GM23338 (cell line): ENCODE measurements at regions not wholly inside any gene's neighbourhood (a gene's known extent, or its start where the extent isn't known, plus 50 kb on each side); places are given as distances from the start of the nearest gene placed in this dataset.

Experiments used
- ATAC-seq: fragments of 200-7000 bp; cut with Tn5 transposase; 3 replicates; pipeline ENCODE4 v1.9.1; 2020
- DNase-seq: peaks from one replicate; pipeline ENCODE4 v3.0.0-alpha.2; 2015; ENCODE audit warnings: low spot score
- H2AFZ ChIP-seq: fragments of 200-600 bp; sonication (generic); 2 replicates; pipeline ENCODE4 v1.8.0; 2016; ENCODE audit warnings: antibody characterized with exemption, mild to moderate bottlenecking, moderate library complexity
- H3F3A ChIP-seq: fragments of 200-600 bp; sonication (generic); replicated peaks from 2 replicates; pipeline ENCODE4 v1.8.0; 2017; ENCODE audit warnings: antibody characterized with exemption, mixed run types, low read depth
- H3K27ac ChIP-seq: fragments of 200-600 bp; sonication (generic); 2 replicates; pipeline ENCODE4 v1.6.1; 2016; ENCODE audit warnings: low read depth
- H3K27me3 ChIP-seq: fragments of 200-600 bp; sonication (generic); 2 replicates; pipeline ENCODE4 v1.8.0; 2016; ENCODE audit warnings: mild to moderate bottlenecking, mixed run types, moderate library complexity; ENCODE audit not compliant: insufficient read depth
- H3K36me3 ChIP-seq: fragments of 200-600 bp; sonication (generic); 2 replicates; pipeline ENCODE4 v1.8.0; 2016; ENCODE audit warnings: mild to moderate bottlenecking; ENCODE audit not compliant: insufficient read depth
- H3K4me1 ChIP-seq: fragments of 200-600 bp; sonication (generic); 2 replicates; pipeline ENCODE4 v1.8.0; 2016; ENCODE audit warnings: mild to moderate bottlenecking, moderate library complexity; ENCODE audit not compliant: insufficient read depth
- H3K4me2 ChIP-seq: fragments of 200-600 bp; sonication (generic); 2 replicates; pipeline ENCODE4 v1.7.1; 2017; ENCODE audit warnings: mixed run types
- H3K4me3 ChIP-seq: fragments of 200-600 bp; sonication (generic); 2 replicates; pipeline ENCODE4 v1.6.1; 2016; ENCODE audit warnings: mixed run types
- H3K79me2 ChIP-seq: fragments of 200-600 bp; sonication (generic); replicated peaks from 2 replicates; pipeline ENCODE4 v1.8.0; 2017; ENCODE audit warnings: mild to moderate bottlenecking; ENCODE audit not compliant: insufficient read depth
- H3K9me2 ChIP-seq: fragments of 200-600 bp; sonication (generic); 2 replicates; pipeline ENCODE4 v1.8.0; 2017; ENCODE audit not compliant: insufficient read depth
- H4K20me1 ChIP-seq: fragments of 200-600 bp; sonication (generic); replicated peaks from 2 replicates; pipeline ENCODE4 v1.8.0; 2017; ENCODE audit warnings: mild to moderate bottlenecking; ENCODE audit not compliant: insufficient read depth
- H3K27ac Mint-ChIP-seq: 2 replicates; pipeline ENCODE4 v1.8.0; 2020; ENCODE audit warnings: inconsistent platforms, mild to moderate bottlenecking, moderate library complexity, mixed read lengths
- H3K27me3 Mint-ChIP-seq: 3 replicates; pipeline ENCODE4 v1.8.0; 2022; ENCODE audit warnings: low read depth, mild to moderate bottlenecking, moderate library complexity, mixed read lengths, inconsistent platforms; ENCODE audit not compliant: insufficient read depth, poor library complexity
- H3K36me3 Mint-ChIP-seq: 3 replicates; pipeline ENCODE4 v1.8.0; 2021; ENCODE audit warnings: low read depth, mild to moderate bottlenecking, inconsistent platforms, moderate library complexity, mixed read lengths
- H3K4me1 Mint-ChIP-seq: 3 replicates; pipeline ENCODE4 v1.8.0; 2020; ENCODE audit warnings: mild to moderate bottlenecking, inconsistent platforms, mixed read lengths
- H3K4me3 Mint-ChIP-seq: 3 replicates; pipeline ENCODE4 v1.8.0; 2021; ENCODE audit warnings: moderate library complexity, mild to moderate bottlenecking, inconsistent platforms, mixed read lengths
- H3K9me3 Mint-ChIP-seq: 3 replicates; pipeline ENCODE4 v1.8.0; 2020; ENCODE audit warnings: moderate library complexity, mild to moderate bottlenecking, inconsistent platforms, mixed read lengths
- CREB1 ChIP-seq: fragments of 250-450 bp; sonication (Bioruptor Pico); IDR thresholded peaks from 2 replicates; pipeline ENCODE4 v1.5.0; 2020; ENCODE audit warnings: low read depth, mild to moderate bottlenecking, moderate library complexity
- EZH2phosphoT487 ChIP-seq: fragments of 200-600 bp; sonication (generic); IDR thresholded peaks from one replicate; pipeline ENCODE4 v1.8.1; 2018; ENCODE audit warnings: antibody characterized with exemption; ENCODE audit not compliant: unreplicated experiment
- JUNB ChIP-seq: IDR thresholded peaks from one replicate; pipeline ENCODE4 v1.6.1; 2016; ENCODE audit warnings: antibody characterized with exemption; ENCODE audit not compliant: unreplicated experiment
- NANOG ChIP-seq: IDR thresholded peaks from 2 replicates; pipeline ENCODE4 v1.6.1; 2016; ENCODE audit warnings: antibody characterized with exemption, borderline replicate concordance
- POLR2AphosphoS5 ChIP-seq: IDR thresholded peaks from 2 replicates; pipeline ENCODE4 v1.6.1; 2016; ENCODE audit warnings: antibody characterized with exemption, low read depth
- STAT1 ChIP-seq: IDR thresholded peaks from one replicate; pipeline ENCODE4 v1.6.1; 2016; ENCODE audit warnings: antibody characterized with exemption; ENCODE audit not compliant: unreplicated experiment
- ZNF114 ChIP-seq: fragments of 250-450 bp; sonication (Bioruptor Pico); IDR thresholded peaks from 2 replicates; pipeline ENCODE4 v1.5.0; 2020; ENCODE audit warnings: mild to moderate bottlenecking, moderate library complexity
- ZNF331 ChIP-seq: fragments of 250-450 bp; sonication (Bioruptor Pico); IDR thresholded peaks from 2 replicates; pipeline ENCODE4 v1.5.0; 2020; ENCODE audit warnings: low read depth, mild to moderate bottlenecking, moderate library complexity
- TF ChIP-seq, protein P1 (sequence below): fragments of 250-450 bp; sonication (Bioruptor Pico); IDR thresholded peaks from 2 replicates; pipeline ENCODE4 v1.5.0; 2020; ENCODE audit warnings: mild to moderate bottlenecking, moderate library complexity
- TF ChIP-seq, protein P2 (sequence below), 2 experiments: fragments of 200-600 bp in 1 of 2; sonication (generic) in 1 of 2; conservative IDR thresholded peaks; 2 replicates each; pipeline versions ENCODE4 v1.5.1 to v1.6.1; 2016 to 2017; ENCODE audit warnings: antibody characterized with exemption in 2 of 2, low read depth in 2 of 2, mild to moderate bottlenecking in 2 of 2, moderate library complexity in 1 of 2

DNA sequence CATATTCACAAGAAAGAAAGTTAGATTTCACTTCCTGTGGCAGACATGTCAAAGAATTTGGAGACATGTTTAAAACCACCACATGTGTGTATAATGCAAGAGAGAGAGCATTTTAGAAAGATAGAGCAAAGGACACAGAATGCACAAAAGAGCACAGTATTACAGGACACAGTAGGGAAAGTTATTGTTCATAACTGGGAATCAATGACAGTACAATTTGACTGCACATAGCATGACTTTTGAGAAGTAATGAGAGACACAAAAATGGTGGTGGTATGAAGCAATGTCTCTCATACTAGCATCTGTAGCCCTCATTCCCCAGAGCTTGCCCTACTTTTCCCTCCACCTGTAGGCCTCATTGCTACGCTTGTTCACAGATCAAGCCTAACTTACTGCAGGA is 499.2 kb downstream of the PTPRC start (continued):
- TF ChIP-seq, protein P1, sequence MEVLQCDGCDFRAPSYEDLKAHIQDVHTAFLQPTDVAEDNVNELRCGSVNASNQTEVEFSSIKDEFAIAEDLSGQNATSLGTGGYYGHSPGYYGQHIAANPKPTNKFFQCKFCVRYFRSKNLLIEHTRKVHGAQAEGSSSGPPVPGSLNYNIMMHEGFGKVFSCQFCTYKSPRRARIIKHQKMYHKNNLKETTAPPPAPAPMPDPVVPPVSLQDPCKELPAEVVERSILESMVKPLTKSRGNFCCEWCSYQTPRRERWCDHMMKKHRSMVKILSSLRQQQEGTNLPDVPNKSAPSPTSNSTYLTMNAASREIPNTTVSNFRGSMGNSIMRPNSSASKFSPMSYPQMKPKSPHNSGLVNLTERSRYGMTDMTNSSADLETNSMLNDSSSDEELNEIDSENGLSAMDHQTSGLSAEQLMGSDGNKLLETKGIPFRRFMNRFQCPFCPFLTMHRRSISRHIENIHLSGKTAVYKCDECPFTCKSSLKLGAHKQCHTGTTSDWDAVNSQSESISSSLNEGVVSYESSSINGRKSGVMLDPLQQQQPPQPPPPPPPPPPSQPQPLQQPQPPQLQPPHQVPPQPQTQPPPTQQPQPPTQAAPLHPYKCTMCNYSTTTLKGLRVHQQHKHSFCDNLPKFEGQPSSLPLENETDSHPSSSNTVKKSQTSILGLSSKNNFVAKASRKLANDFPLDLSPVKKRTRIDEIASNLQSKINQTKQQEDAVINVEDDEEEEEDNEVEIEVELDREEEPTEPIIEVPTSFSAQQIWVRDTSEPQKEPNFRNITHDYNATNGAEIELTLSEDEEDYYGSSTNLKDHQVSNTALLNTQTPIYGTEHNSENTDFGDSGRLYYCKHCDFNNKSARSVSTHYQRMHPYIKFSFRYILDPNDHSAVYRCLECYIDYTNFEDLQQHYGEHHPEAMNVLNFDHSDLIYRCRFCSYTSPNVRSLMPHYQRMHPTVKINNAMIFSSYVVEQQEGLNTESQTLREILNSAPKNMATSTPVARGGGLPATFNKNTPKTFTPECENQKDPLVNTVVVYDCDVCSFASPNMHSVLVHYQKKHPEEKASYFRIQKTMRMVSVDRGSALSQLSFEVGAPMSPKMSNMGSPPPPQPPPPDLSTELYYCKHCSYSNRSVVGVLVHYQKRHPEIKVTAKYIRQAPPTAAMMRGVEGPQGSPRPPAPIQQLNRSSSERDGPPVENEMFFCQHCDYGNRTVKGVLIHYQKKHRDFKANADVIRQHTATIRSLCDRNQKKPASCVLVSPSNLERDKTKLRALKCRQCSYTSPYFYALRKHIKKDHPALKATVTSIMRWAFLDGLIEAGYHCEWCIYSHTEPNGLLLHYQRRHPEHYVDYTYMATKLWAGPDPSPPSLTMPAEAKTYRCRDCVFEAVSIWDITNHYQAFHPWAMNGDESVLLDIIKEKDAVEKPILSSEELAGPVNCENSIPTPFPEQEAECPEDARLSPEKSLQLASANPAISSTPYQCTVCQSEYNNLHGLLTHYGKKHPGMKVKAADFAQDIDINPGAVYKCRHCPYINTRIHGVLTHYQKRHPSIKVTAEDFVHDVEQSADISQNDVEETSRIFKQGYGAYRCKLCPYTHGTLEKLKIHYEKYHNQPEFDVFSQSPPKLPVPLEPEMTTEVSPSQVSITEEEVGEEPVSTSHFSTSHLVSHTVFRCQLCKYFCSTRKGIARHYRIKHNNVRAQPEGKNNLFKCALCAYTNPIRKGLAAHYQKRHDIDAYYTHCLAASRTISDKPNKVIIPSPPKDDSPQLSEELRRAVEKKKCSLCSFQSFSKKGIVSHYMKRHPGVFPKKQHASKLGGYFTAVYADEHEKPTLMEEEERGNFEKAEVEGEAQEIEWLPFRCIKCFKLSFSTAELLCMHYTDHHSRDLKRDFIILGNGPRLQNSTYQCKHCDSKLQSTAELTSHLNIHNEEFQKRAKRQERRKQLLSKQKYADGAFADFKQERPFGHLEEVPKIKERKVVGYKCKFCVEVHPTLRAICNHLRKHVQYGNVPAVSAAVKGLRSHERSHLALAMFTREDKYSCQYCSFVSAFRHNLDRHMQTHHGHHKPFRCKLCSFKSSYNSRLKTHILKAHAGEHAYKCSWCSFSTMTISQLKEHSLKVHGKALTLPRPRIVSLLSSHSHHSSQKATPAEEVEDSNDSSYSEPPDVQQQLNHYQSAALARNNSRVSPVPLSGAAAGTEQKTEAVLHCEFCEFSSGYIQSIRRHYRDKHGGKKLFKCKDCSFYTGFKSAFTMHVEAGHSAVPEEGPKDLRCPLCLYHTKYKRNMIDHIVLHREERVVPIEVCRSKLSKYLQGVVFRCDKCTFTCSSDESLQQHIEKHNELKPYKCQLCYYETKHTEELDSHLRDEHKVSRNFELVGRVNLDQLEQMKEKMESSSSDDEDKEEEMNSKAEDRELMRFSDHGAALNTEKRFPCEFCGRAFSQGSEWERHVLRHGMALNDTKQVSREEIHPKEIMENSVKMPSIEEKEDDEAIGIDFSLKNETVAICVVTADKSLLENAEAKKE (CRISPR knock-in tag), result no peak
- TF ChIP-seq STAT1, result no peak
- TF ChIP-seq JUNB, result no peak
- no peak for TF ChIP-seq ZNF331 (CRISPR knock-in tag)
- TF ChIP-seq POLR2AphosphoS5, result no peak

DNA sequence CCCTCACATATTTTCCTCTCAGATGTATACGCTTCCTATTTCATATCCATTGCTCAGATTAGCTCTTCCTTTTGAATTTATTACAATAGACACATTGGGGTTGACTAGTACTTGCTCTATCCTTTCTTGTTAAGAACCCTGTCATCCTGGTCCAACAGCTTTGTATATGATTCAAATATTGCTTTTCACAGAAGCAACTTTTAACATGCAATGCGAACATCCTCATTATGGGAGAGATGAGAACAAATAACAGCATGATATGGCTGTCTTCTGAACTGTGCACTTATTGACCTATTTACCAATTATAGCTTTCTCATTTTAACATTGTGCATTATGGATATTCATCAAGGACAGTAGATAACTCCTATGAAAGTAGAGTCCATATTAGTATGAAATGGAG is 510.8 kb downstream of the PTPRC start:
- H3K27me3 ChIP-seq, result no peaks in the 10 kb centered on the region
- no peaks in the 10 kb centered on the region for H3K9me3 Mint-ChIP-seq
- no peak for ATAC-seq
- no peak for TF ChIP-seq ZNF114 (CRISPR knock-in tag)
- TF ChIP-seq EZH2phosphoT487, result no peak
- no peak for TF ChIP-seq NANOG
- no peak for TF ChIP-seq CREB1 (CRISPR knock-in tag)
- TF ChIP-seq, protein P2, sequence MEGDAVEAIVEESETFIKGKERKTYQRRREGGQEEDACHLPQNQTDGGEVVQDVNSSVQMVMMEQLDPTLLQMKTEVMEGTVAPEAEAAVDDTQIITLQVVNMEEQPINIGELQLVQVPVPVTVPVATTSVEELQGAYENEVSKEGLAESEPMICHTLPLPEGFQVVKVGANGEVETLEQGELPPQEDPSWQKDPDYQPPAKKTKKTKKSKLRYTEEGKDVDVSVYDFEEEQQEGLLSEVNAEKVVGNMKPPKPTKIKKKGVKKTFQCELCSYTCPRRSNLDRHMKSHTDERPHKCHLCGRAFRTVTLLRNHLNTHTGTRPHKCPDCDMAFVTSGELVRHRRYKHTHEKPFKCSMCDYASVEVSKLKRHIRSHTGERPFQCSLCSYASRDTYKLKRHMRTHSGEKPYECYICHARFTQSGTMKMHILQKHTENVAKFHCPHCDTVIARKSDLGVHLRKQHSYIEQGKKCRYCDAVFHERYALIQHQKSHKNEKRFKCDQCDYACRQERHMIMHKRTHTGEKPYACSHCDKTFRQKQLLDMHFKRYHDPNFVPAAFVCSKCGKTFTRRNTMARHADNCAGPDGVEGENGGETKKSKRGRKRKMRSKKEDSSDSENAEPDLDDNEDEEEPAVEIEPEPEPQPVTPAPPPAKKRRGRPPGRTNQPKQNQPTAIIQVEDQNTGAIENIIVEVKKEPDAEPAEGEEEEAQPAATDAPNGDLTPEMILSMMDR (conservative IDR thresholded peaks at IDR 0.05; ENCODE audit: low read depth in 2 of 2), result no peak
- TF ChIP-seq JUNB, result no peak
- no peak for TF ChIP-seq ZNF331 (CRISPR knock-in tag)

More for the DNA sequence above, 510.8 kb downstream of the PTPRC start:
- Histone ChIP-seq H3K36me3 (no peaks in the 10 kb centered on the region), H3K4me3 (no peak overlapping the region), H4K20me1 (no peaks in the 10 kb centered on the region), H2AFZ (no peak overlapping the region), H3K9me2 (0 out of 2 replicates have a peak, but pooled peaks cover 3% of the 10 kb centered on the region), H3K27ac (no peak overlapping the region), H3K79me2 (no peaks in the 10 kb centered on the region), H3F3A (no peaks in the 10 kb centered on the region), H3K4me2 (no peak overlapping the region), H3K4me1 (peaks cover 17% of the 10 kb centered on the region)
- Mint-ChIP-seq H3K4me1 (peaks cover 14% of the 10 kb centered on the region), H3K27me3 (no peaks in the 10 kb centered on the region), H3K27ac (no peak overlapping the region), H3K4me3 (no peak overlapping the region), H3K36me3 (no peaks in the 10 kb centered on the region)
- DNase-seq, result no peak
